AG20443 (cell line): ENCODE measurements at regions not wholly inside any gene's neighbourhood (a gene's known extent, or its start where the extent isn't known, plus 50 kb on each side); places are given as distances from the start of the nearest gene placed in this dataset.
A peak's percentile ranks its signal among the peaks of the same experiment; 100 is the strongest.
"Not testable (repeated sequence)": the region's sequence is repeated elsewhere in the genome, so short reads cannot be mapped to it uniquely, and the experiment has no call there.

Experiments
- DNase-seq: peaks from one replicate; pipeline ENCODE4 v3.0.0; 2012; ENCODE audit warnings: low spot score, mixed read lengths

DNA sequence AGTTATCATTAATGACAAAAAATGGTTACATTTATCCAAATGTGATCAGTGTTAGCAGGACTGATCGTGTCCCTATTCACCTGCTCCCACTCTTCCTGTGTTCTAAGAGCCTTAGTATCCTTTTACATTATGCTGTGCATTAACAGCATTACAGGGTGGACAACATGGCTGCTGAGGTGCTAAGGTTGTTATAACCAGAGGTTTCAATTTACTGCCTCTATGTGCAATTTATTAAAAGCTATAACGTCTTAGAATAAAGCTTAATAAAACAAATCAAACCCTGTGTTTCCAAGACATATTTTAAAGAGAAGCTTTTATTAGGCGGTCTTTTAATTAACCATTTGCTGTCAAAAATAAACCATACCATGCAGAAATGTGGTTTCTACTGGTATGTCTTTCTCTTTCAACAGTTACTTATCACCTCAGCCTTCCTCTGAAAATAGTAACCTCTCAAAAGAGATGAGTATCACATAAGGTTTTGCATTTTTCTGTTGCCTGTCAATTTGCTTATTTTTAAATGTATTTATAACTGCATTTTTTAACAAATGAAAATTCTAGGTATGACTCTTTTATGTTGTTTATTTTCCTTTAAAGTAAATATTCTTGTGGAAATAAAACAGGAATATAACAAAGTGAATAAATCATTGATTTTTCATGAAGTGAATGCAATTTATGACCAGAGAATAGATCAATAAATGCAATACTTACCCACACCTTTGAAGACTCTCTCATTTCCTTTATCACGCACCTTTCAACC is 849.8 kb upstream of the SORCS1 start:
- no peak for DNase-seq

DNA sequence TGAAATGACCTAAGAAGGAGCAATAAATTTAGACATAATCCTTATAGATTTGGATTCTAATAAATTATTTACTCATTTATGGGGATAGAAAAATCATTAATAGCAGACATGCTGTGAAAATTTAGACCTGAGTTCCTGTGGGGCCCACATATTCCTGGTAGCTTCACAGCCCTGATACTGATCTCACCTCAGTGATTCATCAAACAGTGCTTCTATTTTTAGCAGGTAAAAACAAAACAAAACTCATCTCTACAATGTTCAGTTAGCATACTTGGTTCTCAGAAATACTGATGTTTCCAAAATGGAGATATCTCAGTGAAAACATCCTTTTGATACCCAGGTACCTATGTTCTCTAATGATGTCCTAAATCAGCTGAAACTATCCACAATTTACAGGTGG is 841.1 kb upstream of the SORCS1 start:
- no peak for DNase-seq

GRCh38 chr10:108003576-108003975 is 839.1 kb upstream of the SORCS1 start:
- DNase-seq = no peak

GRCh38 chr10:108003061-108003460 is 838.6 kb upstream of the SORCS1 start:
- DNase-seq = no peak

- no peak for DNase-seq
Measured at GRCh38 chr10:108000365-108000764, 835.9 kb upstream of the SORCS1 start.

- no peak for DNase-seq
Measured at GRCh38 chr10:107994621-107995270, 830.2 kb upstream of the SORCS1 start.

DNA sequence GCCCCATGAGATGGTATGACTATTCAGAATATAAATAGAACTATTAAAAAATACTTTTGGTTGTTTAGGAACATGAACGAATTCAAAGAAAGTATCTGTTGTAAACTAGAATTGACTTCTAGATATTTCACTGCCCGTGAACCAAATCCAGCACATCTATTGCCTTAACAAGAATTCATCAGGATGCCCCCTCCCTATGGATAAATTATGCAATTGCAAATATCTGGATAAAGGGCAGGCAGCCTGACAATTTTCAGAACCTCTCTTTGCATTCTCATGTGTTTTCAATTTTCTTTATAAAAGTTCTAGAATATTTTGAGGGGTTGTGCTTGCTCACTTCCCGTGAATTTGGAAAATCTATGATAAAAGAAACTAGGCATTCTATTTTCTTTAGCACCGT is 822.1 kb upstream of the SORCS1 start:
- no peak for DNase-seq

DNA sequence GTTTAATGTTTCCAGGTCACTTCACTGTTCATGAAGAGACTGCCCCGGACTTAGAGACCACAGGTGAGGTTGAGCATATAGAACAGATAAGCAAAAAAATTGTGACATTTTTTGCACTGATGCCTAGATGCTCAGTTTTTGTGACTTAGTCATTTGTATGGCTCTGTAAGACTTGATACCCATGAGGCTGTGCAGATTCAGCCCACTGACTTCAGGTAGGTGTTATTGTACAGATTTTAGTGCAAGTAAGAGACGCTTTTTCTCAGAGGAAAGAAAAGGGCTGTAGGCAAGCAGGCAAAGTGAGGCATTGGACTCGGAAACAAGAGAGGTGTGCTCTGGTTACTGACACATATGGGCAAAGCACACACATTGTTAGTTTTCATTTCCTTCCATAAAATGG is 820.1 kb upstream of the SORCS1 start:
- DNase-seq = no peak

GRCh38 chr10:107984149-107984548 is 819.6 kb upstream of the SORCS1 start:
- no peak for DNase-seq

DNA sequence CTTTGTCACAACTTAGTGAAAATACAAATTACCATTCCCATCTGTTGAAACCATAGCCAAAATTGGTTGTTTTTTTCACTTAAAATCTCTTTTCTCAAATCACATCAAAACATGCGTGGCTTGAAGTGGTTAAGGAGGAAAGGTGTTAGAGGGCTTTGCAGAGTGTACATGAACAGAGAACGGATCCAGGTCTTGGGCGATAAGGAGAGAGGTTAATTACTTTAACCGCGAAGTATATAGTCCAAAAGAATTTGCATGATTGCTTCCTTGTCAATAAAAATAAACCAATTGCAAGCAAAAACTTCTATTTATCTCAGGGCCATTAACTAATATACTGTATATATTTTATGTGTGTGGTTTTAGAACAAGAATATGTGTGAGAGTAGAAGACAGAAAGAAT is 813.9 kb upstream of the SORCS1 start:
- DNase-seq = no peak

DNA sequence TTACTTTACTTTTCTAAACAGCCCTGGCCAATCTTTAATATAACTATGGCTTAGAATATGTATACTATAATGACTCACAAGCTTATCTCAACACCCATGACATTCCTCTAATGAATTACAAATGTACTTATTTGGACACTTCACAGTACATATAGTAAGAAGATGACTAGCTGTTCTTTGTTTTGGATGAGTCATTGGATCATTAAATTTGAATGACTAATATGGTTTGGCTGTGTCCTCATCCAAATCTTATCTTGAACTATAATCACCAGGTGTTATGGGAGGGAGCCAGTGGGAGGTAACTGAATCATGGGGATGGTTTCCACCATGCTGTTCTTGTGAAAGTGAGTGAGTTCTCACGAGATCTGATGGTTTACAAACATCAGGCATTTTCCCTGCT is 807.5 kb upstream of the SORCS1 start:
- DNase-seq = no peak

DNA sequence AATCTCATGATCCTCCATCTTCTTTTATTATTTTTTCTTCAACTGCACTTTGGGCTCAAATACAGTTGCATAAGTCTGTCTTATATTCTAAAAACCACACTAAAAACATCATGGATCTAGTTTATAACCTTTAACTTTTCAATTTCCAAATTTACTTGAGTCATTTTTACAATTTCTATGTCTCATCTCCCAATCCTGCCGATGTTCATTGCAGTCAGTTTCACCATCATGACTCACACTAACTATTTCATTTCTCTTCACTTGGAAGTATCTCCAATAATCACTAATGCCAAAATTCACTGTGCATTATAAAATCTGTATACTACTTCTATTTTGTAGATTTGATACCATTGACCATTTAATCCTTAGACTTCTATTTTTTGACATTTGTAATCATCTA is 806.9 kb upstream of the SORCS1 start:
- peak; percentile 14 for DNase-seq

DNA sequence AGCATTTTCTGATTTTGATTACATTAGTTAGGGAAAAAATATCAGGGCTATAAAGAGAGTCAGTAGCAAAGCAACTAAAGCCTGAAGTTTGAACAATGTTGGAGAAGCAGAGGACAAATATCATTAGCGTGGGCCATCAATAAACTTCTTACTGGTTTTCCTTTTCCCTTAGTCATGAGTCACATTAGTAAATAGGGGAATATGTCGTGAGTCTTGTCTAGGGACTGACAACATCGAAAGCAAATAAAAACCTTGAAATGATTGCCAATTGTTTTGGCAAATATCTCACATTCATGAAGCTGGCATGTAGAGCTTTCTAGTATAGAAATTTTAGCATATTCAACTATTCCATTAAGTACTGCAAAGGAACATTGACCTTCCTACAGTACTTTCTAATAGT is 806.0 kb upstream of the SORCS1 start:
- DNase-seq = no peak

DNA sequence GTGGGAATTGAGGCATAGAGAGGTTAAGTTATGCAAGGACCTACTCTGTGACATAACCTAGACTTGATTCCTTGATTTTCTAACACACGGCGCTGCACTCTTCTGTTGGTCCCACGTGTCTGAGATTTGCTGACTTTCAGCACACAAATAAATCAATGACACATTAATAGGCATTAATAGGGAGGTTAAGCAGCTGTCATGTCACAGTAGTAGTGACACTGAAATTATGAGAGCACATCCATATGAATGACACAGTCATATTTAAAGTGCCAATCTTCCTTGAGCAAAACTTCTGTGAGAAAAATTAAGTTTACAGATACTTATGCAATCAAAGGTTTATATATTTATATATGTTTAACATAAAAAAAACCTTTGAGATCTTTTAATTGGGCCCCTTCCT is 805.4 kb upstream of the SORCS1 start:
- DNase-seq = no peak

- no peak for DNase-seq
Measured at GRCh38 chr10:107966826-107967225, 802.3 kb upstream of the SORCS1 start.

DNA sequence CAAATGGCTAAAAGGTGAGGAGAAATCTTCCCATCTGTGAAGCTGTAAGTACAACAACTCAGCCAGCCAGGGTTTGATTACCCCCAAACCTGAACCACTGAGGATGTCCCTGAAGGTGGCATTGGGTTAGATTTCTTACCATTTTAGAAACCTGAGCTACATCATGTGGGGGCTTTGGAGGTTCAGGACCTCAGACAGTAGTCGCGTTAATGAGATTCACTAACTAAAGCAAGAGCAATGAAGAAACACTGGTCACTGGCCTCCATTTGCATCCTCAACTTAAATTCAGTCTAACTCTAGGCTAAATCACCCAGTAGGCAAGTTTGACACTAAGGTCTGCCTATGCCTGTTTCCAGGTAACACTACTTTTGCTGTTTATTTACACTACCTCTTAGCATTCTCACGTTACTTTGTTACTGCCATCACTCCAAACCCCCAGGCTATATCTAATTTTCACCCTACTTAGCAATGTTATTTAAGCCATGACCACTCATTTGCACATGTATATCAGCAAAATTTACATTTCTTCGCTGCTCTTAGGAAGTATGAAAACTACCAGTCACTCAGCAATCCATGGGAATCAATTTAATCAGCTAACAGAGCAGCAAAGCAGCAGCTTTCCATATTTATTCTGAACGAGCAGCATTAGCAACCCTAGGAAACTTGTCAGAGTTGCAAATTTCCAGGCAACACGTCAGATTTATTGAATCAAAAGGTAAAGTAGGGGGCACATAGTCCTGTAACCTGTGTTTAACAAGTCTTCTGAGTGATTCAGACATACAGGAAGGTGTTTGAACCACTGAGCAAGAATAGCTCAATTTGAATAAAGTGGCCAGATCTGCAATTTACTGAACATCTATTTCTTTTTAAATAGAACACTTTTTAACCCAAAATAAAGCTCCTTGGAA is 788.4 kb upstream of the SORCS1 start:
- no peak for DNase-seq

DNA sequence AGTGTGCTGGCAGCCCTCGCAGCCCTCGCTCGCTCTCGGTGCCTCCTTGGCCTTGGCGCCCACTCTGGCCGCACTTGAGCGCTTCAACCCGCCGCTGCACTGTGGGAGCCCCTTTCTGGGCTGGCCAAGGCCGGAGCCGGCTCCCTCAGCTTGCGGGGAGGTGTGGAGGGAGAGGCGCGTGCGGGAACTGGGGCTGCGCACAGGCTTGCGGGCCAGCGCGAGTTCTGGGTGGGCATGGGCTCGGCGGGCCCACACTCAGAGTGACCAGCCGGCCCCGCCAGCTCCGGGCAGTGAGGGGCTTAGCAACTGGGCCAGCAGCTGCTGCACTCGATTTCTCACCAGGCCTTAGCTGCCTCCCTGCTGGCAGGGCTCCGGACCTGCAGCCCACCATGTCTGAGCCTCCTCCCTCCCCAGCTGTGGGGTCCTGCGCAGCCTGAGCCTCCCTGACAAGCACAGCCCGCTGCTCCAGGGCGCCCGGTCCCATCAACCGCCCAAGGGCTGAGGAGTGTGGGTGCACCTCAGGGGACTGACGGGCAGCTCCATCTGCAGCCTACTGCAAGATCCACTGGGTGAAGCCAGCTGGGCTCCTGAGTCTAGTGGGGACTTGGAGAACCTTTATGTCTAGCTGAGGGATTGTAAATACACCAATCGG is 786.0 kb upstream of the SORCS1 start:
- not testable (repeated sequence) for DNase-seq

DNA sequence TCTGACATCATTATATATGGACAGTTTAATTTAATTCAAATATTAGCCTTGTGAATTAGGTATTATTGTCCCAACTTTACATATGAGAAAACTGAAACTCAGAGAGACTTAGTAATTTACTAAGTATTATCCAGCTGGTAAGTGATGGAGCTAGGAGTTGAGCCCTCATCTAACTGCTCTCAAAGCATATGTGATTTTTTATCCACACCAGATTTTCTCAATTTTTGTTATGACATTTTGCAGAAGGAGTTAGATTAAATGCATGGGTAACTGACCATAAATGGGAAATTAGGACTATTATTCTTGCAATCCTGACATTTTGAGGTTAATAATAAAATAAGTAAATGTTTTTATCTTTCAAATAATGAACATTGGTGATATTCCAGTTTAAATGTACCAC is 778.3 kb upstream of the SORCS1 start:
- DNase-seq = no peak

GRCh38 chr10:107933076-107933475 is 768.6 kb upstream of the SORCS1 start:
- DNase-seq = no peak

GRCh38 chr10:107931808-107932207 is 767.3 kb upstream of the SORCS1 start:
- no peak for DNase-seq

- no peak for DNase-seq
Measured at GRCh38 chr10:107930037-107930436, 765.5 kb upstream of the SORCS1 start.

DNA sequence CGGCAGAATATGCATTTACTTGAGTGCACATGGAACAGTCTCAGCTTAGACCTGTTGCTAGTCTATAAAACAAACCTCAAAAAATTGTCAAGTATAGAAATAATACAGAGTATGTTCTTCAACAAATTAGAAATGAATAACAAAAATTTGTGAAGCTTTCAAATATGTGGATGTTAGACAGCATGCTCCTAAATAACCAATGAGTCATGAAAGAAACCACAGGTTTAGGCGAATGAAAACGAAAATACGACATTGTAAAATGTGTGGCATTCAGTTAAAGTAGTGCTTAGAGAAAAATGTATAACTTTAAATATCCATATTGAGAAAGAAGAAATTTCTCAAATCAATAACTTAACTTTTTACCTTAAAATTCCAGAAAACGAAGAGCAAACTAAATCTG is 760.0 kb upstream of the SORCS1 start:
- DNase-seq = no peak
